SK-N-SH treated with all-trans-retinoic acid at 6 μM for 48 hours (cell line): ENCODE measurements at regions not wholly inside any gene's neighbourhood (a gene's known extent, or its start where the extent isn't known, plus 50 kb on each side); places are given as distances from the start of the nearest gene placed in this dataset.
"Not testable (repeated sequence)": the region's sequence is repeated elsewhere in the genome, so short reads cannot be mapped to it uniquely, and the experiment has no call there.

Experiments
- ARNTL ChIP-seq: fragments of 450-650 bp; formaldehyde crosslinking; IDR thresholded peaks from 2 replicates; pipeline ENCODE4 v1.5.0; 2020; ENCODE audit warnings: low read depth, mild to moderate bottlenecking, moderate library complexity, borderline replicate concordance
- CSDC2 ChIP-seq: fragments of 250-450 bp; sonication (Bioruptor Pico); IDR thresholded peaks from 2 replicates; pipeline ENCODE4 v1.5.0; 2020; ENCODE audit warnings: mild to moderate bottlenecking, moderate library complexity
- RARB ChIP-seq: fragments of 250-450 bp; sonication (Bioruptor Pico); IDR thresholded peaks from 2 replicates; pipeline ENCODE4 v1.8.0; 2021; ENCODE audit warnings: mild to moderate bottlenecking, moderate library complexity
- ZFP3 ChIP-seq: fragments of 250-450 bp; sonication (Bioruptor Pico); IDR thresholded peaks from 2 replicates; pipeline ENCODE4 v1.5.0; 2020; ENCODE audit warnings: mild to moderate bottlenecking, moderate library complexity
- ZFP30 ChIP-seq: fragments of 450-650 bp; formaldehyde crosslinking; IDR thresholded peaks from 2 replicates; pipeline ENCODE4 v1.5.0; 2022; ENCODE audit warnings: mild to moderate bottlenecking, moderate library complexity
- ZNF70 ChIP-seq: fragments of 450-650 bp; formaldehyde crosslinking; IDR thresholded peaks from 2 replicates; pipeline ENCODE4 v1.5.0; 2020; ENCODE audit warnings: mild to moderate bottlenecking, moderate library complexity
- ZNF8 ChIP-seq: fragments of 450-650 bp; formaldehyde crosslinking; IDR thresholded peaks from 2 replicates; pipeline ENCODE4 v1.5.0; 2020; ENCODE audit warnings: mild to moderate bottlenecking, moderate library complexity

DNA sequence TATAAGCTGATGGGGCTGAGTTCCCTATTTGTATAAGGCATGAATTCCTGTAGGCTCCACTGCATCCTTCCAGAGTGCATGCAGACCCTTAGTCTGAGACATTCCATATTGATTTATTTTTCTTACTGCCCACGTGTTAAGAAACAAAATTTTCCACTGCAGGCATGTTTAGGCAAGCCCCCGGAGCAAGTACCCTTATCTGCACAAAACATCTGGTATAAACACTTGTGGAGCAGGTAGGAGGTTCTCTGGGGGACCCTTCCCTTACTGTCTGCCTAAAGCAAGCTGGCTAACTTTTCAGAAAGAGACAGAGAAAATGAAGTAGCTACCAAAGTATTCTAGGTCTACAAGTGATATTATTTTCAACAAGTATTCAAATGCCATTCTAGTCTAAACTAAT, 571.0 kb upstream of the TPTE start:
- TF ChIP-seq ARNTL (CRISPR knock-in tag); RARB (CRISPR knock-in tag); ZFP3 (CRISPR knock-in tag); ZNF8; ZNF70; ZFP30 (CRISPR knock-in tag); CSDC2 (CRISPR knock-in tag): not testable (repeated sequence)
